Testis (tissue), 2 donors: ENCODE measurements at regions not wholly inside any gene's neighbourhood (a gene's known extent, or its start where the extent isn't known, plus 50 kb on each side); places are given as distances from the start of the nearest gene placed in this dataset.

Experiments used
- CTCF ChIP-seq, 3 experiments: fragments of 450-650 bp in 2 of 3; fragments of 200-600 bp in 1 of 3; sonication (generic) in 1 of 3; IDR thresholded peaks; one replicate each; pipeline ENCODE4 v1.5.1; 2016 to 2019; ENCODE audit warnings: antibody characterized with exemption in 3 of 3, mild to moderate bottlenecking in 2 of 3, moderate library complexity in 1 of 3
- POLR2A ChIP-seq: fragments of 450-650 bp; IDR thresholded peaks from one replicate; pipeline ENCODE4 v1.6.1; 2017; ENCODE audit warnings: antibody characterized with exemption, mild to moderate bottlenecking, moderate library complexity

- TF ChIP-seq CTCF (IDR thresholded peaks at IDR 0.05) (no peak), POLR2A (no peak)
These were observed 118.7 kb upstream of the MDM1 start for GRCh38 chr12:68450947-68451260.
